DND-41 (cell line): ENCODE measurements at regions not wholly inside any gene's neighbourhood (a gene's known extent, or its start where the extent isn't known, plus 50 kb on each side); places are given as distances from the start of the nearest gene placed in this dataset.

Experiments
- ATAC-seq: fragments of 200-7000 bp; cut with Tn5 transposase; 3 replicates; pipeline ENCODE4 v1.9.1; 2021; ENCODE audit warnings: low read depth; ENCODE audit not compliant: insufficient read depth
- DNase-seq: peaks from one replicate; pipeline ENCODE4 v3.0.0-alpha.2; 2020
- H2AFZ ChIP-seq: 2 replicates; pipeline ENCODE4 v1.6.0; 2012; ENCODE audit warnings: low read depth, low read length
- H3K27ac ChIP-seq: 2 replicates; pipeline ENCODE4 v1.5.1; 2012; ENCODE audit warnings: low read length, inconsistent platforms
- H3K27me3 ChIP-seq: fragments of 200-600 bp; sonication (generic); 2 replicates; pipeline ENCODE4 v1.6.0; 2012; ENCODE audit warnings: low read length, mild to moderate bottlenecking, inconsistent platforms; ENCODE audit not compliant: insufficient read depth, poor library complexity
- H3K36me3 ChIP-seq: 2 replicates; pipeline ENCODE4 v1.5.1; 2012; ENCODE audit warnings: low read length, inconsistent platforms; ENCODE audit not compliant: insufficient read depth
- H3K4me1 ChIP-seq: 2 replicates; pipeline ENCODE4 v1.5.1; 2012; ENCODE audit warnings: mild to moderate bottlenecking, low read length; ENCODE audit not compliant: insufficient read depth
- H3K4me2 ChIP-seq: 2 replicates; pipeline ENCODE4 v1.6.0; 2012; ENCODE audit warnings: mild to moderate bottlenecking, moderate library complexity, low read length, inconsistent platforms; ENCODE audit not compliant: insufficient read depth
- H3K4me3 ChIP-seq, 2 experiments: fragments of 200-600 bp in 1 of 2; shearing (Covaris generic) in 1 of 2; 2 replicates each; pipeline ENCODE4 v1.5.1; 2012 to 2016; ENCODE audit warnings: inconsistent platforms in 2 of 2, low read length in 2 of 2, mild to moderate bottlenecking in 2 of 2, low read depth in 1 of 2, moderate library complexity in 1 of 2
- H3K79me2 ChIP-seq: 2 replicates; pipeline ENCODE4 v1.6.0; 2012; ENCODE audit warnings: low read length, inconsistent platforms; ENCODE audit not compliant: insufficient read depth
- H3K9ac ChIP-seq: 2 replicates; pipeline ENCODE4 v1.6.0; 2012; ENCODE audit warnings: low read depth, mild to moderate bottlenecking, inconsistent platforms, low read length, moderate library complexity
- H3K9me3 ChIP-seq: 2 replicates; pipeline ENCODE4 v1.5.1; 2012; ENCODE audit warnings: low read length, moderate library complexity, mild to moderate bottlenecking, inconsistent platforms; ENCODE audit not compliant: insufficient read depth, severe bottlenecking
- H4K20me1 ChIP-seq: 2 replicates; pipeline ENCODE4 v1.6.0; 2012; ENCODE audit warnings: low read length; ENCODE audit not compliant: insufficient read depth
- CTCF ChIP-seq: IDR thresholded peaks from 2 replicates; pipeline ENCODE4 v1.5.1; 2012; ENCODE audit warnings: borderline replicate concordance, low read length, moderate library complexity, mild to moderate bottlenecking; ENCODE audit not compliant: poor library complexity, severe bottlenecking; ENCODE audit errors: extremely low read depth
- EZH2 ChIP-seq: IDR thresholded peaks from 3 replicates; pipeline ENCODE4 v1.6.1; 2012; ENCODE audit warnings: borderline replicate concordance, low read depth, mild to moderate bottlenecking, moderate library complexity, low read length, inconsistent platforms; ENCODE audit not compliant: severe bottlenecking

DNA sequence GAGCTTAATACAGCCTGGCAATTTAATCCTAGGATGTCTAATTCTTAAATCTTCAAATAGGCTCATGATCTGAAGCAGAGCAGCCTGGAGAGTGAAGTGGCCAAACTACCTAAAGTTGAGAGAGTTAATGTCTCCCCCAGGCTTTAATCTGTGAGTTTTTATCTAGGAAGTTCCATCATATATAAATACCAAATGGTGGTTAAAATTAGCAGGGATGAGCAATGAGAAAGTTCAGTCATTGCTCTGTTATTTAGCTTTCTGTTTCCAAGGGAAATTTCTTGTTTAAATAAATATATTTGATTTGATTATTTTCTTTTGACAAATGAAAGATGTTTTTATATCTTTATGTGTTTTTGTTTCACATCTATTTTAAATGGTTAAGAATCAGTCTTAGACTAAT, 274.4 kb upstream of the UMPS start:
- no peaks in the 10 kb centered on the region for H3K4me1 ChIP-seq
- H3K9me3 ChIP-seq: no peaks in the 10 kb centered on the region
- no peak overlapping the region for H3K9ac ChIP-seq
- DNase-seq (no peak), ATAC-seq (no peak)
- no peak overlapping the region for H2AFZ ChIP-seq
- no peak overlapping the region for H3K4me3 ChIP-seq
- no peak overlapping the region for H3K4me2 ChIP-seq
- H3K79me2 ChIP-seq: no peaks in the 10 kb centered on the region
- H4K20me1 ChIP-seq: no peaks in the 10 kb centered on the region
- no peak overlapping the region for H3K27ac ChIP-seq
- H3K36me3 ChIP-seq: no peaks in the 10 kb centered on the region
- H3K27me3 ChIP-seq: no peaks in the 10 kb centered on the region
- TF ChIP-seq CTCF: no peak

GRCh38 chr3:124456506-124456905, 273.7 kb upstream of the UMPS start:
- H3K36me3 ChIP-seq: no peaks in the 10 kb centered on the region
- H3K4me2 ChIP-seq: no peak overlapping the region
- H3K4me3 ChIP-seq: no peak overlapping the region
- no peaks in the 10 kb centered on the region for H3K4me1 ChIP-seq
- no peak overlapping the region for H3K27ac ChIP-seq
- H4K20me1 ChIP-seq: no peaks in the 10 kb centered on the region
- DNase-seq: no peak
- H3K9me3 ChIP-seq: no peaks in the 10 kb centered on the region
- ATAC-seq: no peak
- no peak overlapping the region for H3K9ac ChIP-seq
- H3K27me3 ChIP-seq: peaks cover 2% of the 10 kb centered on the region
- TF ChIP-seq EZH2 (no peak), CTCF (no peak)
- H2AFZ ChIP-seq: no peak overlapping the region
- no peaks in the 10 kb centered on the region for H3K79me2 ChIP-seq

GRCh38 chr3:124459678-124460077, 270.6 kb upstream of the UMPS start:
- H3K4me2 ChIP-seq: no peak overlapping the region
- H3K4me1 ChIP-seq: no peaks in the 10 kb centered on the region
- no peak for TF ChIP-seq CTCF
- H3K27ac ChIP-seq: no peak overlapping the region
- no peak overlapping the region for H3K9ac ChIP-seq
- no peak overlapping the region for H3K4me3 ChIP-seq
- H3K9me3 ChIP-seq: no peaks in the 10 kb centered on the region
- no peaks in the 10 kb centered on the region for H3K79me2 ChIP-seq
- no peak overlapping the region for H2AFZ ChIP-seq
- DNase-seq (no peak), ATAC-seq (no peak)
- H4K20me1 ChIP-seq: no peaks in the 10 kb centered on the region
- peaks cover 14% of the 10 kb centered on the region for H3K27me3 ChIP-seq
- no peaks in the 10 kb centered on the region for H3K36me3 ChIP-seq

GRCh38 chr3:124461126-124461525, 269.1 kb upstream of the UMPS start:
- Histone ChIP-seq H3K9me3 (no peaks in the 10 kb centered on the region), H2AFZ (no peak overlapping the region), H3K36me3 (no peaks in the 10 kb centered on the region), H3K4me2 (no peak overlapping the region), H3K4me1 (no peaks in the 10 kb centered on the region), H4K20me1 (no peaks in the 10 kb centered on the region), H3K4me3 (no peak overlapping the region), H3K27ac (no peak overlapping the region), H3K79me2 (no peaks in the 10 kb centered on the region), H3K27me3 (peaks cover 14% of the 10 kb centered on the region), H3K9ac (no peak overlapping the region)
- no peak for ATAC-seq
- TF ChIP-seq CTCF (no peak), EZH2 (no peak)
- DNase-seq: no peak
